Neural crest cell (in vitro differentiated cells): ENCODE measurements at regions not wholly inside any gene's neighbourhood (a gene's known extent, or its start where the extent isn't known, plus 50 kb on each side); places are given as distances from the start of the nearest gene placed in this dataset.

Source experiments
- DNase-seq: peaks from one replicate; pipeline ENCODE4 v3.0.0; 2021; ENCODE audit warnings: low read depth, mixed read lengths, low spot score
- H3K27ac Mint-ChIP-seq: one replicate; pipeline ENCODE4 v1.8.0; 2021; ENCODE audit warnings: mild to moderate bottlenecking, mixed read lengths; ENCODE audit not compliant: unreplicated experiment
- H3K27me3 Mint-ChIP-seq: 2 replicates; pipeline ENCODE4 v1.8.0; 2021; ENCODE audit warnings: low read depth, mild to moderate bottlenecking, mixed read lengths
- H3K36me3 Mint-ChIP-seq: 2 replicates; pipeline ENCODE4 v1.8.0; 2021; ENCODE audit warnings: low read depth, mild to moderate bottlenecking, mixed read lengths
- H3K4me1 Mint-ChIP-seq: 2 replicates; pipeline ENCODE4 v1.8.0; 2021; ENCODE audit warnings: mixed read lengths
- H3K4me3 Mint-ChIP-seq: one replicate; pipeline ENCODE4 v1.8.0; 2021; ENCODE audit warnings: mild to moderate bottlenecking, mixed read lengths
- H3K9me3 Mint-ChIP-seq: 2 replicates; pipeline ENCODE4 v1.8.0; 2021; ENCODE audit warnings: mixed read lengths
- TF ChIP-seq, protein P1 (sequence below): fragments of 200-600 bp; sonication (generic); conservative IDR thresholded peaks from 2 replicates; pipeline ENCODE4 v1.5.0; 2021; ENCODE audit warnings: antibody characterized with exemption, mild to moderate bottlenecking

DNA sequence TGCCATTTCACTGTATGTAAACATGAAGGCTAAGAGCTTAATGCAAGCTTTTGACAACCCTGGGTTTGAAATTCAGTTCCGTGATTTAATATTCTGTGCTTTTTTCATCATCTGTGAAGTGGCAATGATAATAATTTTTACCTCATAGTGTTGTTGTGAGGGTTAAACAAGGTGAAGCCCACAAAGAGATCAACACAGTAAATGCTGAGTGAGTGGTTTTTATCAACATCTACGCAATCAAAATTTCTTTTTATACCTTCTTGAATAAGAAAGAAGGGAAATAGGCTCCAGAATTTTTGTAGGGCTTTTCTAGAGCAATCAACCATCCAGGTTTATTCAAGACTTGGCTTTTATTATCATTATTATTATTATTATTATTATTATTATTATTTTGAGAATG is 490.8 kb downstream of the SOX5 start:
- no peak overlapping the region for H3K4me3 Mint-ChIP-seq
- H3K36me3 Mint-ChIP-seq = peaks cover 2% of the 10 kb centered on the region
- no peaks in the 10 kb centered on the region for H3K27me3 Mint-ChIP-seq
- no peak overlapping the region for H3K27ac Mint-ChIP-seq
- H3K9me3 Mint-ChIP-seq = peaks cover 9% of the 10 kb centered on the region
- DNase-seq = no peak
- TF ChIP-seq, protein P1, sequence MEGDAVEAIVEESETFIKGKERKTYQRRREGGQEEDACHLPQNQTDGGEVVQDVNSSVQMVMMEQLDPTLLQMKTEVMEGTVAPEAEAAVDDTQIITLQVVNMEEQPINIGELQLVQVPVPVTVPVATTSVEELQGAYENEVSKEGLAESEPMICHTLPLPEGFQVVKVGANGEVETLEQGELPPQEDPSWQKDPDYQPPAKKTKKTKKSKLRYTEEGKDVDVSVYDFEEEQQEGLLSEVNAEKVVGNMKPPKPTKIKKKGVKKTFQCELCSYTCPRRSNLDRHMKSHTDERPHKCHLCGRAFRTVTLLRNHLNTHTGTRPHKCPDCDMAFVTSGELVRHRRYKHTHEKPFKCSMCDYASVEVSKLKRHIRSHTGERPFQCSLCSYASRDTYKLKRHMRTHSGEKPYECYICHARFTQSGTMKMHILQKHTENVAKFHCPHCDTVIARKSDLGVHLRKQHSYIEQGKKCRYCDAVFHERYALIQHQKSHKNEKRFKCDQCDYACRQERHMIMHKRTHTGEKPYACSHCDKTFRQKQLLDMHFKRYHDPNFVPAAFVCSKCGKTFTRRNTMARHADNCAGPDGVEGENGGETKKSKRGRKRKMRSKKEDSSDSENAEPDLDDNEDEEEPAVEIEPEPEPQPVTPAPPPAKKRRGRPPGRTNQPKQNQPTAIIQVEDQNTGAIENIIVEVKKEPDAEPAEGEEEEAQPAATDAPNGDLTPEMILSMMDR = no peak
- H3K4me1 Mint-ChIP-seq = no peaks in the 10 kb centered on the region

DNA sequence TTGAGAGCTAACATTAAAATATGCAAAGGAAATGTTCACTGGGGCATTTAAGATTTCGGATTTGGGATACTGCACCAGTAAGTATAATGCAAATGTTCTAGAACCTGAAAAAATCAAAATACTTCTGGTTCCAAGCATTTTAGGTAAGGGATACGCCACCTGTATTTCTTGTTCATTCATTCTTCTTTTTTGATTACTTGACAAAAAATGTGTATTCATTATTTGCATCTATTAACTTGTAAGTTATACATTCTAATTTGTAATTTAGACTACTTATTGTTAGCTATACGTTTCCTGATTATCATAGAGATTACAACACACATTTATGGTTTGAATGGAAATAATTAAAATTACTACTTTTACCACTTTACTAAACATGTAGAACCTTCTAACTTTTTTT is 486.9 kb downstream of the SOX5 start:
- H3K4me1 Mint-ChIP-seq = no peaks in the 10 kb centered on the region
- H3K4me3 Mint-ChIP-seq = no peak overlapping the region

GRCh38 chr12:23463172-23463571 is 486.3 kb downstream of the SOX5 start:
- DNase-seq = no peak
- Mint-ChIP-seq H3K27ac (no peak overlapping the region), H3K4me1 (no peaks in the 10 kb centered on the region), H3K36me3 (peaks cover 15% of the 10 kb centered on the region), H3K27me3 (no peaks in the 10 kb centered on the region), H3K4me3 (no peak overlapping the region), H3K9me3 (peaks cover 30% of the 10 kb centered on the region)
- TF ChIP-seq, protein P1 = no peak

More for the DNA sequence above, 486.9 kb downstream of the SOX5 start:
- Mint-ChIP-seq H3K36me3 (peaks cover 13% of the 10 kb centered on the region), H3K9me3 (peaks cover 27% of the 10 kb centered on the region), H3K27me3 (no peaks in the 10 kb centered on the region), H3K27ac (no peak overlapping the region)
- TF ChIP-seq, protein P1 = no peak
- no peak for DNase-seq

GRCh38 chr12:23464241-23464812 is 485.1 kb downstream of the SOX5 start:
- H3K4me3 Mint-ChIP-seq = no peak overlapping the region
- peaks cover 30% of the 10 kb centered on the region for H3K9me3 Mint-ChIP-seq
- H3K27ac Mint-ChIP-seq = no peak overlapping the region
- H3K4me1 Mint-ChIP-seq = no peaks in the 10 kb centered on the region
- DNase-seq = no peak
- peaks cover 15% of the 10 kb centered on the region for H3K36me3 Mint-ChIP-seq
- no peaks in the 10 kb centered on the region for H3K27me3 Mint-ChIP-seq
- TF ChIP-seq, protein P1 = no peak

GRCh38 chr12:23472329-23472971 is 477.0 kb downstream of the SOX5 start:
- Mint-ChIP-seq H3K9me3 (peaks cover 6% of the 10 kb centered on the region), H3K4me1 (no peaks in the 10 kb centered on the region)
- no peak for DNase-seq

More at GRCh38 chr12:23472329-23472971, 477.0 kb downstream of the SOX5 start:
- H3K27me3 Mint-ChIP-seq = no peaks in the 10 kb centered on the region
- TF ChIP-seq, protein P1 = no peak
- H3K27ac Mint-ChIP-seq = no peak overlapping the region
- H3K36me3 Mint-ChIP-seq = peaks cover 2% of the 10 kb centered on the region
- H3K4me3 Mint-ChIP-seq = no peak overlapping the region
